Activated CD4-positive, alpha-beta T cell treated with anti-CD3 and anti-CD28 coated beads, Interleukin-2, Interleukin-4, amounts not matched to agents 100 ng/mL and 50 ng/mL, durations not matched to agents 16 hours and 8 hours (primary cell): ENCODE measurements at regions not wholly inside any gene's neighbourhood (a gene's known extent, or its start where the extent isn't known, plus 50 kb on each side); places are given as distances from the start of the nearest gene placed in this dataset.

Experiments
- DNase-seq: peaks from one replicate; pipeline ENCODE4 v3.0.0-alpha.2; 2020; ENCODE audit warnings: low spot score

DNA sequence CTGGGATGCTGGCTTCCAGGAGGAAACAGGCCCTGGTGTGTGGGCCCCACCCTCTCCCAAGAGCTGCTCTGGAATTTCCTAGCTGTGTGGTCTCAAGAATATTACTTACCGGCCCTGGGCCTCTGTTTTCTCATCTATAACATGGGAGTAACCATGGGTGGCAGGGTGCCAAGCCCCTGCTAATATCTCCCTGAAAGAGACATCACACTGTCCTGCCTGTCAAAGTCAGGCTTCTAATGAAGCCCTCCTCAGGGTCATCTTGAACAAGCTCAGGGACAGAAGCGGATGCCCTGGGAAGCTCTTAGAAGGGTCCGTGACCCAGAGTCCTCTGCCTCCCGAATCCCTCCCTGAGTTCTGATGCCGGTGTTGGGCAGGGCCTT lies 173.2 kb upstream of the HDAC4 start:
- no peak for DNase-seq

DNA sequence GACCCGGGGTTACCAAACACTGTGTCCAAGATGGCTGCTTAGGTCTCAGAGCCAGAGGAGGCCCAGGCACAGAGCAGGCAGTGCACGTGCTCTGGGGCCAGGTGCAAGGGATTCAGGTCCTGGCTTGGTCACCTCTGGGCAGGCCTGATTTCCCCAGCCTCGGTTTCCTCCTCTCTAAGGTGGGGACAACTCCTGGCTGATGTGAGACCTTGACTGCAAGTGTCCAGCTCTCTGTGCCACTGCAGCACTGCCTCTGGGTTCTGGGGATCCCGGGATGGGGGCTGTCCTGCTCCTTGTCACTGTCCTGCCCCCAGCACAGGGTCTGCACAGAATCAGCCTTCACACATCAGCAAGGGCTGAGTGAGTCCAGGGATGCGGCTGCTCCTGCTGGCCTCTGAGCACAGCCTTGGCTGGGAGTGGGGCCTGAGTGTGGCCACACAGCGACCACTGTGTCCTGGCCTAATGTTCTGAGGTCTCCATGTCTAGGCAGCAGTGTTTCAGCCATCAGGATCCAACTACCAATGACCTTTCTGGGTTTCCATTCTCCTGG lies 170.2 kb upstream of the HDAC4 start:
- DNase-seq: no peak

DNA sequence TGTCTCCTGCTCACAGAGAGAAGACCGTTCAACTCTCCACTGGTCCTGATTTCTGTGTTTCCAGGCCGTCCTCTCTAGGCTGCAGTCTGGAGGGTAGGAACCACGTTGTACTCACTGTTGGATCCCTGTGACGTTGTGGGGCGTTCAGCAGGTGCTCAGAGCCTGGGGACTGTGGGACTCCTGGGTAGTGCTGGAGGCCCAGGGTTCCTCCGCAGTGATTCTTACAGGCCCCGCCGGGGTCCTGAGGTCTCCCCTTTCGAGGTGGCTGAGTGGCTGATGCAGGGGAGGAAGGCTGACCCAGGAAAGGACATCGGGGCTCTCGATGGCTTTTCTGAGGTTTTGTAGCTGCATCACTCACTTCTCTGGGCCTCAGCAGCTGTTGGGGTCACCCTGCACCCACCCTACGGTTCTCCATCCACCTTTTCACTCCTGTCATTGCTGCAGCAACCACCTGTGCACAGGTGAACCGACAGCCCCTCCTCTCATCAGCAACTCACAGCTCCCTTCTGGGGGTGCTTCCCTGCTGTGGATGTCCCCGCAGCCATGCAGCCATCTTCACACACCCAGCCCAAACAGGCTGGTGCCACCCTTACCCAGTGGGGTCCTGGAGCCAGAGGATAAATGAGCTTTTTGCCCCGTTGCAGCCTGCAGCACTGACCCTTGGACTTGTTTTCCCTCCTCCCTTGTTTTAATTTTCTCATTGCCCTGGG lies 169.6 kb upstream of the HDAC4 start:
- no peak for DNase-seq

DNA sequence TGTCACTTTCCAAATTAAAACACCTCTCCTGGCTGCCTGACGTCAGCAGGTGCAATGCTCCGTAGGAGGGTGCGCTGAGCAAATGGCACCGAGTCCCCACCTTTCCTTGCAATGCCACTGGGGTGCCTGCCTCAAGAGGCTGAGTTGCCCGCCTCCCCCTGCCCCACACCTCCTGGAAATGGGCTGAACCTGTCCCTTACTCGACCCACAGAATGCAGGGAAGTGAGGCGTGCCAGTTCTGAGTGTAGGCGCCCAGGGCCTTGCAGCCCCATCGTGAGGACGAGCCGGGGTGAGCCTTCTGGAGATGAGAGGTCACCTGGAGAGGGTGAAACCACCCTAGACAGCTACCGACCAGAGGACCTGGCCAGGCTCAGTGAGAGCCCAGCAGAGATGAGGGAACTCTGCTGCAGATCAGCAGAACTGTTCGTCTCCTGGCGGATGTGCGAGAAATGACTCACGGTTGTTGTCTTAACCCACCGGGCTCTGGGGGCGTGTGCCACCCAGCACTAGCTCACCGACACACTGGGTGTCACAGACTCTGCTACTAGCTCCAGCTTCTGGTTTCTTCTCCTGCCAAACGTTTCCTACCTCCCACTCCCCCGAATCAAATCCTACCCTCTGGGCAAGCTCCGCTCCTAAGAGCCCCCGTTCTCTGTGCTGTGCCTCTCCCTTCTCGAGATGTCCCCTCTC lies 168.7 kb upstream of the HDAC4 start:
- DNase-seq: no peak

DNA sequence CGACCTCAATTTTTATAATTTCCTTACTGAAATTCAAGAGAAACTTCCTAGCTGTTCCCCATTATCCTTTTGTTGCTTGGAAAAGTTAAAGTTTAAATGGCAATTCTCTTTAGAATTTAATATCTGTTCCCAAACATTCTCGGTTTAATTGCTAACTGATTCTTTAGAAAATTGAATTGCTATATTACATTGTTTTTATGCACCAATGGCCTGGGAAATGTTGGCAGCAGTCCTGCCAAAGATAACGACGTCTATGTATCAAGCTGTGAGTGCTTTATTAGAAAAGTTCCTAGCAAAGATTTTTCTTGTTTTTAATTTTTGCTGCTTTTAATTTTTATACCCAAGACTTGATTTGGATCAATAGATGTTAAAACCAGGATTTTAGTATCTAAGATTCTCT lies 167.8 kb upstream of the HDAC4 start:
- DNase-seq: no peak

DNA sequence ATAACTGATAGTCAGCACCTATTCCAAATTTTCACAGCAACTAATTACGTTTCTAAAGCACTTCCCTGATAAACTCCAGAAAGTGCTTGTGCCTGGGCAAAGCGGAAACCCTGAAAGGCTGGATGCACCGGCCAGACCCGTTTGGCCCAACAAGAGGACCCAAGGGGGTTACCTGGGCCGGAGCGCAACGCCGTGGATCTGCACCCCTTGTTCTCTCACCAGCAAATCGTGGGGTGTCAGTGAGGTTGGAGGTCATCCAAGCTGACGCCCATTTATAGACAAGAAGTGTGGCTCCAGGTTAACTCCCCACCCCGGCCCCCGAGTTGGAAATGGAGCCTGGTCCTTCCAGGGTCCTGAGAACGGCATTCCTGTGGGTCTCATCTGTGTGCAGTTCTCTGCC lies 167.0 kb upstream of the HDAC4 start:
- no peak for DNase-seq

DNA sequence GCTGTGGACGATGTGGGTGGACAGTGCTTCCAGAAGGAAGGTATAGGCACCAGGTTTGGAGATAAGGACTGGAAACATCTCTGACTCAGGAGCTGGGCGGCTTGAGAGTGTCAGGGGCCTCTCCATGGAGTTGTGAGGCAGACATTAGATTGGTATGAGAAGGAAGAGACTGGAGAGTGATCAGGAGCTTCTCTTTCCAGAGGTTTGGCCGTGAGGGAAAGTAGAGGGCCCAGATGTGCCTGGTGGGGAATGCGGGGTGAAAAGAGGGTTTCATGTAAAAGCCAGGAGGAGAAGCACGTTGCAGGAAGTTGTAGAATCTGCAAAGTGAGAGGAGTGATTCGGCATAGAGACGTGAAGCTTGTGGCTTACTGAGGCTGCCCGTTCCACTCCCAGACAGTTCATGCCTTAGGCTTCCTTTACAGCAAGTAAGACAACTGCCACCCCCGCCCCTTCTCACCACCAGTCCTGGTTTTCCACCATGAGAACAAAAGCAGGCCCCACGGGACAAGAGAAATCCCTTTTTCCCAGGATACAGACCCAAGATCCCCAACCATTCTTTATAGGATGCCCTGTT lies 166.3 kb upstream of the HDAC4 start:
- no peak for DNase-seq

DNA sequence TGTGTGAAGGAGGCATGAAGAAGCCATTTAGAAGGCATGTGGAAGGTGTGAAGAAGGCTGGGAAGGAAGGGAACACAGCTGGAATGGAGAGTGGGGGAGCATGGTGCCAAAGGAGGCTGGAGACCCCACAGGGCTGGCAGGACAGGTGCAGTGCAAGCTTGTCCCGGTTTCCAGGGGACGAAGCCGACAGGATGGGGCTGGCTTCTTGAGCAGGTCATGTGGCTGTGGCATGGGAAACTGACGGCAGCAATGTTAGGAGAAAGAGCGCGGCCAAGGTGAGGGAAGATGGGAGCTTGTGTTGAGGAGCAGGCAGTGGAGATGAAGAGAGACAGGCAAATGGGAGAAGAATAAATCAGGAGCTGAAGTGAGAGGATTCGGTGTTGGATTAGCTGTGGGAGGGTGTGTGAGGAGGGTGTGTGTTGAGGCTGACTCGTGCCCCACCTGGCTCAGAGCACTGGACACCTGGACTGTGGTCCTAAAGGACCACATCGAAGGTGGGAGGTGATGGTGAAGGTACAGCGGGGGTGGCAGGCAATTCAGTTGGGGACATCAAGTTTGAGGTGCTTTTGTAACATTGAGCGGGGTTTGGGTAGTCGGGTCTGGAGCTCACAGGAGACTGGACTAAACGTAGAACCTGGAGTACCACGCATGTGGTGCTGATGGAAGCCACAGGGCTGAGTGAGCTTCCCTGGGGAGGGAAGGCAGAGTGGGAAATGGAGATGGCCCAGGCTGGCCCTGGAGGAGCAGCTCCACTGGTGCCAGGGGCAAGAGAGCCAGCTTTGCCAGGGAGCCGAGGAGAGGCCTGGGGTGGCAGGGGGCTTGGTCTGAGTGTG lies 165.6 kb upstream of the HDAC4 start:
- DNase-seq: no peak

DNA sequence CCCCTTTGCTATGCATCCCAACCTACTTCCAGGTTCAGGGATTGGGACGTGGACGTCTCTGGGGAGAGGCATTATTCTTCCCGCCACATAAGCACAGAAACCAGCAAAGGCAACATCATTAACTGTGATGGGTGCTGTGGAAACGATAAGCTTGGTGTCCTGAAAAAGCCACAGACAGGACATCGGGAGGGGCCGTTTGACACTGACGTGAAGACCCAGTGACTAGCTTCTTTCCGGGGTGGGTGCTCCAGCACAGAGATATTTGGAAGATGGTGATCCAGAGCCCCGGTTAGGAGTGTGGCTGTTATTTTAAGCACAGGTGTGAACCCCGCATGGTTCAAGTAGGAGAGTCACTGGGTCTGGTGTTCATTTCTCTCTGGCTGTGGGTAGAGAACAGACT lies 163.8 kb upstream of the HDAC4 start:
- DNase-seq: no peak

DNA sequence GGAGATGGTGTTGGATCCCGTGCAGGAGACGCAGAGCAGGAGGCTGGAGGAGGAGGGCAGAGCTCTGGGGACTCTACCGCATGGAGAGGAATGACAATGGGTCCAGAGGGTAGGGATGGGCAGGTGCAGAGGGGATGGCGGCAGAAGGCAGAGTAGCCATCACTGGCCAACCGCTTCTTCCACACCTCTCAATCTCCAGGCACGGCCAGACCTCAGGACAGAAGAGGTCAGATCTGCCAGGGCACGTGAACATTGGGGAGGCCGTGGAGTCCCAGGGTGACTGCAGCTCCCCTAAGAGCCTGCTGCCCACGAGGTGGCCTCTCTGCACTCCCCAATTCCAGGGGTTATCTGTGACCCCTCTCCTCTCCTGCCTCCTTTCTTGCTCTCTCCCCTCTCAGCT lies 162.7 kb upstream of the HDAC4 start:
- no peak for DNase-seq

DNA sequence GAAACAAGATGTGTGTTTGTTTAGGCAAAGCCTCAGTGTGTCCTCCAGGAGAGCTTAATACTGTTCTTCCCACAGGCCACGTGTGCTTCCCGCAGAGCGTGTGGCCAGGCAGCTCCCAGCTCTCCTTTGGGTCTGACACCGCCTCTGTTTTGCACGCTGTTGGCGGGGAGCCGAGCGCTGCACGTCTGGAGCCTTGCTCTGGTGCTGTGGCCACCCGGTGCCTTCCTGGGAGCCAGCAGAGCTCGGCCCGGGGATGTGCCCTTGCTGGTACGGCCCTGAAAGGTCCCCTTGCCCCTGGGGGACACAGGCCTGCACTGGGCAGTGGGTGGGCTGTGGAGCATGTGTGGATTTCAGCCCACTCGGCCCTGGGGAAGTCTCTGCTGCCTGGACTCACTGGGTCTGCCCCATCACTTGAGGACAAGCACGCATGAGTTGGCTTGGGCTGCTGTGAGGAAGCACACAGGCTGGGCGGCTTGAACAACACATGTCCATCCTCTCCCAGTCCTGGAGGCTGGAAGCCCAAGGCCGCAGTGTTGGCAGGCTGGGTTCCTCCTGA lies 160.7 kb upstream of the HDAC4 start:
- no peak for DNase-seq

DNA sequence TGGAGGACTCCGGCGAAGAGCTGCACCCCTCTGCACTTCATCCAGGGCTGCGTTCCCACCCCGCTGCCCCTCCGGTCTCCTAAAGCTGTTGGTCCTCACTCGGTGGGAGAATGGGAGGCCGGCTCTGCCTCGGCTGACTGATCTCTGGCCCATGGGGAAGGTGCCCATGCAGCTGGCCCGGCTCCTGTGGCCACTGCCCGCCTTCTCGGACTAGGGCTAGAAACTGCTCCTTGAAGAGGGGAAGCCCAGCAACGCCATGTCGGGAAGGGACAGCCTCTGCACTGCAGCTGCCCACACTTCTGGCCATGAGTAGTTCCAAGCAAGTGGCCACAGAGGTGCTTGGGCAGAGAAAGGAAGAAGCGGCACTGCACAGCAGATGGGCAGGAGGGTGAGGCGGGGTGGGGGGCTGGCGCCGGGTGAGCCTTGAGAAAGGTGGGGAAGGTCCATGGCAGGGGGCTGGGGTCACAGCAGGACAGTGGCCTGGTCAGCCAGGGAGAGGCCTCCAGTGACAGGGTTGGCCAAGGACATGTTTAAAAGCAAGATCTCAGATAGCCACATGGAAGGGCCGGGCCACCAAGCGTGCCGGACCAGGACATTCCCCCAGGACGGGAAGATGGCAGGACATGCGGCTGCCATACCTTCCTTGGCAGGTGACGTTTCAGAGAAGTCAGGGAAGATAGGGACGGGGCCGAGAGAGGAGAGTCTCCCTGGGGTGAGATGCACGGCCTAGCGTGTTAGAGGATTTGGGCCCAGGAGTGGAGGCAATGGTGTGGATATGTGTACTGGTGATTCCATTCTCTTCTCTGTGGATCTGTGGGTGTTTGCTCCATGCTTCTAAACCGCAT lies 158.8 kb upstream of the HDAC4 start:
- no peak for DNase-seq

DNA sequence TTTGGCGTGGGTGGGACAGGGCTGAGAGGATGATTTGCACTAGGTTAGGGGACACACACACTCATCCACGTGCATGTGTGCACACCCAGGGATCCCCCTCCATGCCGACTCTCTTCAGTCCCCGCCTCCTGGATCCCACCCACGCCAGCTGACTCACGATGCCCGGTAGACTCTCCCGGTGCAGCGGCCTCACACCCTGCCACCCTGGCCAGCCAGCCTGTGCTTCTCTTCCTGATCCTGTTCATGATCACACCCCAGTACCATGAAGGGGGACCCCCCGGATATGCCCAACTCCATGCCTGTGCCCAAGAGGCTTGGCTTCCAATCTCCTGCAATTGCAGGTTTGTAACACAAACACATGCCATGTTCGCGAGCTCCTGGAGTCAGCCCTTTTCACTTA lies 157.8 kb upstream of the HDAC4 start:
- DNase-seq: no peak

DNA sequence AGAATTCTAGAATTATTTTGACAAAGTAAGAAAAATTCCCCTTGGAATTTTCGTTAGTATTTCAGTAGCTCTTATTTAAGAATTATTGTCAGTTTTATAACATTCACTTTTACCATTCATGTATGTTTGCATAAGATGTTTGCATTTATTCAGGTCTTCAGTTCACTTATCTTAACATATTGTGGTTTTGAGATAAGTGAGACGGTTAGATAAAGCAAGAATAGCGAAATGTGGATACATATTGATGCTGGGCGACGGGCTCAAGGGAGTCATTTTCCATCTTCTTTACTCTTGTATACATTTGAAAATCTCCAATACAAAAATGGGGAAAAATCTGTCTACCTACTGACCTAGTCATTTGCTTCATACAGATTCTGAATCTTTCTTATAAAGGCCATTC lies 156.7 kb upstream of the HDAC4 start:
- DNase-seq: no peak

DNA sequence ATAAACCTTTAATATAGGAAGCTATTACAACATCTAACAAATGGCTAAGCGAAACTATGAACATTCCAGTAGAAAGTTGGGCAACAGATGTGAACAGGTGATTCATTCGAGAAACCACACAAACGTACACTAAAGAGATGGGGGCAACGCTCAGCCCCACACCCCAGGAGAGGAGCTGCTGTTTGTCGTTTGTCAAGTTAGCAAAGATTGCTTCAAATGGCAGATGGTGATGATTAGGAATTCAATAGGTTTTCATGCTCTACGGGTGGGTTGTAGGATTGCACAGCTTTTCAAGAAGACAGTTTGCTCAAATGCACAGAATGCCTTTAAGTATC lies 154.7 kb upstream of the HDAC4 start:
- DNase-seq: no peak

DNA sequence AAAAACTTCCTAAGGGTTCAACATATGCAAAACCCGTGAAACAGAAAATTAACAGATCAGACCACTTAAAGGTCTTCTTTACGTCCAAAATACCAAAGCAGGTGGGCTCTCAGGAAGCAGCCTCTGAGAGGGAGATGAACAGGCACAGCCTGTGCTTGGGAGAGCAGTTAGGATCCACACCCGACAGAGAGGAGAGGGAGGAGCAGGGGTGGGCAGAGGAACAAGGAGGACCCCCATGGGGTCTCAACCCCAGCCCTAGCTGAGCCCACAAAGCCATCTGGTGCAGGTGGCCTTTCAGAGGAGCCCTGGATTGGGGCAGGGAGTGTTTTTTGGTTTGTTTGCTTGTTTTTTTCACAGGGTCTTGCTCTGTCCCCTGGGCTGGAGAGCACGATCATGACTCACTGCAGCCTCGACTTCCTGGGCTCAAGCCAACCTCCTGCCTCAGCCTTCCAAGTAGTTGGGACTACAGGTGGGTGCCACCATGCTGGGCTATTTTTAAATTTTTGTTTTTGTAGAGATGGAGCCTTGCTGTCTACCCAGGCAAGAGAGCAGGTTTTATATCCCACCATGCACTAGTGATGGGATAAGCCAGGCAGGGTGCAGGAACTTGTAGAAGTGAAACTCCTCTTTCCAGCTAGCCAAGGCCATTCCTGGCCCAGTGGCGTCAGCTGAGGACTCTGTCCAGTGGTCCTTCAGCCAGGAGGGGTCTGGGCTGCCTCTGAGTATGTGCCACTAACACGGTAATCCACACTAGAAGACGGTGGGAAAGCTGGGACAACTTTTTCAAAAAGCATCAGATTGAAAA lies 154.1 kb upstream of the HDAC4 start:
- DNase-seq: no peak

DNA sequence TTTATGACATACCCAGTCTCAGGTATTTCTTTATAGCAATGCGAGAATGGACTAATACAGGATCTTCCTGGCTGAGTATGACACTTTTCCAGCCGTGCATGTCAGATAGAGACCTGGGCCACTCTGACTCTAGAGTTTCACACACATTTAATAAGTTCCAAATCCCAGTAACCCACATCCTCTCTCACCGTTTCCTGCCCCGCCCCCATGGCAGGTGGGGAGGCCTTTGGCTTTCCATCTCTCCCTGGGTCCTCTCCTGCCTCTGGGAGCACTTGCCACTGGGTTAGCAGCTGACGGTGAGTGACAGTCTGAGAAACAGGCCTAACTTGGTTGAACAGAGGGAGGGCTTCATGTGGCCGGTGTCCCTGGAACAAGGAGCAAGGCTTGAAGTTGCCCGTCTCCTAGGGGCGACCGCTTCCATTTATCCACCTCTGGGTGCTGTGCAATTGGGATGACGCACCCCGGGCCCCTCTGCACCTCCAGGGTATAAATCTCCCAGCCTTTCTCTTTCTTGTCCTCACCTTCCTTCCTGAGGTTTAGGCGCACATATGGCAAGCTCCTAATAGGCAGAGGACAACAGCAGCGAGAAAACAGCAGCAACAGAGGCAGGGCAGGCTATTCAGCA lies 152.7 kb upstream of the HDAC4 start:
- DNase-seq: no peak

DNA sequence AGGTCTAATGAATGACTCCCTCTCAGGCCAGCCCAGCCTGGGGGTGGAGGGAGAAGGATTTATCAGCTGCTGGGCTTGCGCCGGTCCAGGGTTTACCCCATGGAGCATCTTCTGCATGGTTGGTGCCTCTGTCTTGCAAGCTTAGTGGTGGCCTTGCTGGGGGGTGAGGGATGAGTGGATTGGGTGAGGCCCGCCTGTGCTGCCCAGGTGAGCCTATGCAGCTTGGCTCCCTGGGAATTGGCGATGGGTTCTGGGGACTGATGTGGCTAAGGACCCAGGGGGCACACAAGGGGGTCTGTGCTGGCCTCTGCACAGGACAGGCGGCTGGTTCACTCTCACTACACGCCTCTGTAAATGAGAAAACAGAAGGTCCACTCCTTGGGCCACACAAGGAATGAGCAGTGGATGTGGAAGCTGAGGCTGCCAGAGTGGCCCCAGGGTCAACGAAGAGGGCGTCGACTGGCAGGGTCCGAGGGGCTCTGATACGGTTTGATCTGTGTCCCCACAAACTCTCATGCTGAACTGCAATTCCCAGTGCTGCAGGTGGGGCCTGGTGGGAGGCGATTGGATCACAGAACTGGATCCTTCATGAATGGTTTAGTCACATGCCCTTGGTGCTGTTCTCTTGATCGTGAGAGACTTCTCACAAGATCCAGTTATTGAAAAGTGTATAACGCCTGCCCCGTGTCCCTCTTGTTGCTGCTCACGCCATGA lies 151.6 kb upstream of the HDAC4 start:
- no peak for DNase-seq

DNA sequence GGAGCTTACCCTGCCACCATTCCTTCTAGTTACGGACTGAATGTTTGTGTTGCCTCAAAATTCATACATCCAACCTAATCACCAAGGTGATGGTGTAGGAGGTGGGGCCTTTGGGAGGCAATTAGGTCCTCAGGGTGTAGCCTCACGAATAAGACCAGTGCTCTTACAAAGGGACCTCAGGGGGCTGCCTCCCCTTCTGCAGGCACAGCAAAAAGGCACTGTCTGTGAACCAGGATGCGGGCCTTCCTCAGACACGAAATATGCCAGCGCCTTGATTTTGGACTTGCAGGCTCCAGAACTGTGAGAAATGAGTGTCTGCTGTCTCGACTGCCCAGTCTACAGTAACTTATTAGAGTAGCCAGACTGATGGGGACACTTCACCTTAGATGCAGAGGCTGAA lies 150.4 kb upstream of the HDAC4 start:
- no peak for DNase-seq
